ENCODE measurements at regions not wholly inside any gene's neighbourhood (a gene's known extent, or its start where the extent isn't known, plus 50 kb on each side); places are given as distances from the start of the nearest gene placed in this dataset.
"Not testable (repeated sequence)": the region's sequence is repeated elsewhere in the genome, so short reads cannot be mapped to it uniquely, and the experiment has no call there.

GRCh38 chr13:47892374-47892773 lies 108.7 kb downstream of the SUCLA2 start:
- no peak for DNase-seq (ENCODE audit: low read depth)

GRCh38 chr13:47890146-47890814 lies 110.8 kb downstream of the SUCLA2 start:
- DNase-seq (ENCODE audit: low read depth): no peak

GRCh38 chr13:47886314-47886713 lies 114.8 kb downstream of the SUCLA2 start:
- DNase-seq (ENCODE audit: low read depth): no peak

GRCh38 chr13:47875201-47875600 lies 125.9 kb downstream of the SUCLA2 start:
- DNase-seq (ENCODE audit: low read depth): no peak

- not testable (repeated sequence) for DNase-seq (ENCODE audit: low read depth)
Measured at GRCh38 chr13:47873987-47874386, 127.1 kb downstream of the SUCLA2 start.

GRCh38 chr13:47873319-47873718 lies 127.8 kb downstream of the SUCLA2 start:
- DNase-seq (ENCODE audit: low read depth): not testable (repeated sequence)

- DNase-seq (ENCODE audit: low read depth): no peak
Measured at GRCh38 chr13:47869776-47870175, 131.3 kb downstream of the SUCLA2 start.

GRCh38 chr13:47865883-47866282 lies 135.2 kb downstream of the SUCLA2 start:
- no peak for DNase-seq (ENCODE audit: low read depth)

GRCh38 chr13:47862841-47863240 lies 138.2 kb downstream of the SUCLA2 start:
- no peak for DNase-seq (ENCODE audit: low read depth)

- DNase-seq (ENCODE audit: low read depth): no peak
Measured at GRCh38 chr13:47859165-47859564, 141.9 kb downstream of the SUCLA2 start.

- peak; percentile 55 for DNase-seq (ENCODE audit: low read depth)
Measured at GRCh38 chr13:47858042-47859025, 142.7 kb downstream of the SUCLA2 start.

GRCh38 chr13:47853236-47853635 lies 147.8 kb downstream of the SUCLA2 start:
- peak; percentile 6 for DNase-seq (ENCODE audit: low read depth)

- peak; percentile 32 for DNase-seq (ENCODE audit: low read depth)
Measured at GRCh38 chr13:47846886-47847285, 154.2 kb downstream of the SUCLA2 start.

- no peak for DNase-seq (ENCODE audit: low read depth)
Measured at GRCh38 chr13:47845981-47846380, 155.1 kb downstream of the SUCLA2 start.

- DNase-seq (ENCODE audit: low read depth): no peak
Measured at GRCh38 chr13:47843005-47843404, 158.1 kb downstream of the SUCLA2 start.

- no peak for DNase-seq (ENCODE audit: low read depth)
Measured at GRCh38 chr13:47841151-47841550, 159.9 kb downstream of the SUCLA2 start.

- DNase-seq (ENCODE audit: low read depth): no peak
Measured at GRCh38 chr13:47837906-47838305, 163.2 kb downstream of the SUCLA2 start.

- DNase-seq (ENCODE audit: low read depth): no peak
Measured at GRCh38 chr13:47837104-47837880, 163.8 kb downstream of the SUCLA2 start.

- no peak for DNase-seq (ENCODE audit: low read depth)
Measured at GRCh38 chr13:47835470-47836228, 165.4 kb downstream of the SUCLA2 start.

GRCh38 chr13:47832458-47832972 lies 168.6 kb downstream of the SUCLA2 start:
- no peak for DNase-seq (ENCODE audit: low read depth)

GRCh38 chr13:47831265-47831664 lies 169.8 kb downstream of the SUCLA2 start:
- DNase-seq (ENCODE audit: low read depth): peak; percentile 73

Measured in amniotic epithelial cell (primary cell).